GM12878 (cell line): ENCODE measurements at regions not wholly inside any gene's neighbourhood (a gene's known extent, or its start where the extent isn't known, plus 50 kb on each side); places are given as distances from the start of the nearest gene placed in this dataset.

Source experiments
- ATAC-seq: fragments of 200-7000 bp; cut with Tn5 transposase; 3 replicates; pipeline ENCODE4 v1.9.1; 2020; ENCODE audit warnings: mild to moderate bottlenecking, moderate library complexity
- BruUV-seq: library from RNA; stranded (reverse); fragments of 400-500 nt; replicated peaks from 2 replicates; lab custom pipeline; 2021; lab: Mats Ljungman, UMichigan
- CTCF ChIA-PET: fragments of 300-600 bp; sonication (Branson Sonifier 250); formaldehyde crosslinking; extraction: SDS; loops from one replicate; lab custom pipeline; 2021; ENCODE audit warnings: inconsistent platforms; lab: Yijun Ruan, JAX
- POLR2A ChIA-PET: fragments of 350-600 bp; formaldehyde crosslinking; extraction: SDS; loops from one replicate; lab custom pipeline; 2021; ENCODE audit warnings: inconsistent platforms; lab: Charles Lee
- RAD21 ChIA-PET: fragments of 300-600 bp; sonication (Branson Sonifier 250); formaldehyde crosslinking; loops from one replicate; lab custom pipeline; 2023; ENCODE audit warnings: antibody characterized with exemption; ENCODE audit not compliant: unreplicated experiment; lab: Charles Lee
- SMC1A ChIA-PET: fragments of 300-600 bp; sonication (Branson Sonifier 250); formaldehyde crosslinking; loops from one replicate; lab custom pipeline; 2023; ENCODE audit not compliant: unreplicated experiment, uncharacterized antibody; lab: Charles Lee
- DNase-seq: peaks from one replicate; pipeline ENCODE4 v3.0.0-alpha.2; 2011; ENCODE audit warnings: low read depth, low spot score
- FAIRE-seq: peaks from 3 replicates; lab custom pipeline; 2011; peaks lifted over from hg19 to GRCh38; lab: Jason Lieb, UNC
- H2AFZ ChIP-seq: 2 replicates; pipeline ENCODE4 v1.6.0; 2011; ENCODE audit warnings: low read depth, low read length, control low read depth; ENCODE audit not compliant: control insufficient read depth
- H3K27ac ChIP-seq: 2 replicates; pipeline ENCODE4 v1.5.1; 2011; ENCODE audit warnings: control low read depth; ENCODE audit not compliant: control insufficient read depth, insufficient read depth
- H3K27me3 ChIP-seq, 2 experiments: replicated peaks in 1 of 2; 2 replicates each; pipeline versions ENCODE4 v1.6.0 to v1.6.1; 2011; ENCODE audit warnings: low read length in 1 of 2; ENCODE audit not compliant: control insufficient read depth in 2 of 2, insufficient read depth in 2 of 2
- H3K36me3 ChIP-seq, 2 experiments: 2 replicates each; pipeline ENCODE4 v1.5.1; 2011; ENCODE audit warnings: low read length in 1 of 2; ENCODE audit not compliant: control insufficient read depth in 2 of 2, insufficient read depth in 2 of 2
- H3K4me1 ChIP-seq: 2 replicates; pipeline ENCODE4 v1.6.1; 2011; ENCODE audit warnings: mild to moderate bottlenecking, low read length, moderate library complexity, mixed read lengths; ENCODE audit not compliant: control insufficient read depth, insufficient read depth
- H3K4me2 ChIP-seq: 2 replicates; pipeline ENCODE4 v1.6.0; 2011; ENCODE audit warnings: control low read depth; ENCODE audit not compliant: control insufficient read depth, insufficient read depth
- H3K4me3 ChIP-seq: fragments of 200-600 bp; sonication (generic); 2 replicates; pipeline ENCODE4 v1.5.1; 2016
- H3K79me2 ChIP-seq: 2 replicates; pipeline ENCODE4 v1.6.0; 2011; ENCODE audit warnings: low read length; ENCODE audit not compliant: control insufficient read depth, insufficient read depth
- H3K9ac ChIP-seq: 2 replicates; pipeline ENCODE4 v1.8.0; 2011; ENCODE audit warnings: low read length, control low read depth, mixed read lengths; ENCODE audit not compliant: control insufficient read depth, insufficient read depth
- H3K9me3 ChIP-seq: replicated peaks from 3 replicates; pipeline ENCODE4 v1.5.1; 2011; ENCODE audit warnings: mild to moderate bottlenecking, low read length; ENCODE audit not compliant: control insufficient read depth, insufficient read depth
- H4K20me1 ChIP-seq: 2 replicates; pipeline ENCODE4 v1.6.0; 2011; ENCODE audit not compliant: control insufficient read depth, insufficient read depth
- CBFB ChIP-seq: IDR thresholded peaks from 2 replicates; pipeline ENCODE4 v1.6.1; 2016; ENCODE audit warnings: antibody characterized with exemption, low read depth
- CREB1 ChIP-seq: IDR thresholded peaks from 2 replicates; pipeline ENCODE4 v1.6.1; 2012; ENCODE audit warnings: low read depth, mild to moderate bottlenecking, inconsistent platforms
- EZH2 ChIP-seq: IDR thresholded peaks from 2 replicates; pipeline ENCODE4 v1.6.1; 2012; ENCODE audit warnings: low read depth, mild to moderate bottlenecking, control low read depth, inconsistent platforms, low read length, borderline replicate concordance; ENCODE audit not compliant: control insufficient read depth
- IRF4 ChIP-seq: IDR thresholded peaks from 2 replicates; pipeline ENCODE4 v1.6.1; 2011; ENCODE audit warnings: low read depth, low read length
- JUND ChIP-seq: IDR thresholded peaks from 2 replicates; pipeline ENCODE4 v1.6.1; 2012; ENCODE audit warnings: low read depth, mild to moderate bottlenecking, low read length, improper control_type of control experiment, moderate library complexity
- MEF2A ChIP-seq: IDR thresholded peaks from 2 replicates; pipeline ENCODE4 v1.6.1; 2011; ENCODE audit warnings: low read depth, mild to moderate bottlenecking, low read length, moderate library complexity; ENCODE audit not compliant: insufficient read depth
- MYB ChIP-seq: fragments of 150-350 bp; IDR thresholded peaks from 2 replicates; pipeline ENCODE4 v1.6.1; 2014; ENCODE audit warnings: mild to moderate bottlenecking, low read depth, low read length, borderline replicate concordance
- NFYA ChIP-seq: IDR thresholded peaks from 2 replicates; pipeline ENCODE4 v1.6.1; 2011; ENCODE audit warnings: low read depth, mild to moderate bottlenecking, low read length, improper control_type of control experiment, borderline replicate concordance
- POLR2AphosphoS5 ChIP-seq: IDR thresholded peaks from 2 replicates; pipeline ENCODE4 v1.6.1; 2011; ENCODE audit warnings: mild to moderate bottlenecking, low read length, inconsistent platforms
- SMAD5 ChIP-seq: IDR thresholded peaks from 2 replicates; pipeline ENCODE4 v1.6.1; 2016; ENCODE audit warnings: antibody characterized with exemption, low read depth
- SREBF2 ChIP-seq: IDR thresholded peaks from 2 replicates; pipeline ENCODE4 v1.6.1; 2012; ENCODE audit warnings: mild to moderate bottlenecking, low read length
- TAF1 ChIP-seq: IDR thresholded peaks from 2 replicates; pipeline ENCODE4 v1.6.1; 2011; ENCODE audit warnings: mild to moderate bottlenecking, low read depth, low read length, borderline replicate concordance
- YY1 ChIP-seq: IDR thresholded peaks from 2 replicates; pipeline ENCODE4 v1.6.1; 2011; ENCODE audit warnings: low read depth, mild to moderate bottlenecking, low read length
- ZZZ3 ChIP-seq: IDR thresholded peaks from 2 replicates; pipeline ENCODE4 v1.6.1; 2011; ENCODE audit warnings: low read depth; ENCODE audit not compliant: control insufficient read depth, insufficient read length
- WGBS: methylation state at CpG from one replicate; pipeline ENCODE4 v1.1.6; 2016; ENCODE audit warnings: low lambda C conversion rate; ENCODE audit not compliant: insufficient replicate concordance, insufficient coverage; ENCODE audit errors: missing lambda C conversion rate; 5-methylcytosine and 5-hydroxymethylcytosine counted together
- in situ Hi-C: fragments of 300-500 bp; cut with MboI; formaldehyde crosslinking; loops from 9 replicates; pipeline ENCODE4 v1.14.3; 2018; ENCODE audit warnings: mixed read lengths
- intact Hi-C: fragments of 100-400 bp; cut with micrococcal nuclease; formaldehyde crosslinking; loops from one replicate; pipeline ENCODE4 v1.14.2; 2022; ENCODE audit not compliant: unreplicated experiment
- TF ChIP-seq, protein P1 (sequence below): fragments of 450-650 bp; IDR thresholded peaks from 2 replicates; pipeline ENCODE4 v1.6.1; 2017; ENCODE audit warnings: mild to moderate bottlenecking, low read depth, inconsistent platforms; ENCODE audit not compliant: poor library complexity, severe bottlenecking
- TF ChIP-seq, protein P2 (sequence below): fragments of 450-650 bp; IDR thresholded peaks from 2 replicates; pipeline ENCODE4 v1.6.1; 2016; ENCODE audit warnings: mild to moderate bottlenecking
- TF ChIP-seq, protein P3 (sequence below), 3 experiments: IDR thresholded peaks in 2 of 3; conservative IDR thresholded peaks in 1 of 3; 2 replicates each; pipeline ENCODE4 v1.5.1; 2011; ENCODE audit warnings: low read depth in 3 of 3, low read length in 3 of 3, mild to moderate bottlenecking in 3 of 3, control low read depth in 2 of 3, moderate library complexity in 2 of 3, inconsistent platforms in 1 of 3, mixed read lengths in 1 of 3; ENCODE audit not compliant: control insufficient read depth in 2 of 3, insufficient read depth in 1 of 3; ENCODE audit errors: extremely low read depth in 1 of 3

DNA sequence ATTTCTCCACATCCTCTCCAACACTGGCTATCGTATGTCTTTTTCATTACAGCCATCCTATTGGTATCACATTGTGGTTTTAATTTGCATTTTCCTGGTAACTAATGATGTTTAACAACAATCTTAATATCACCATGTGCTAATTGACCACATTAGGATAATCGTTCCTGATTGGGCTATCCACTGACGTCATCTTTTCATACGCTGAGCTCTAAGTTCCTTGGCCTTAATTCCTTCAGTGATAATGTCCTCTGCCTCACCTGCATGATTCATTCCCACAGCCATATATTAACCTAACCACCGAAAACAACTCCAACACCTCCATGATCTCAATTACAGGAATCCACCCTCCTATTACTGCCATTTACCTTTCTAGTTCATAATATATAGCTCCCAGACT lies 547.9 kb upstream of the BRINP1 start (continued):
- TF ChIP-seq, protein P1, sequence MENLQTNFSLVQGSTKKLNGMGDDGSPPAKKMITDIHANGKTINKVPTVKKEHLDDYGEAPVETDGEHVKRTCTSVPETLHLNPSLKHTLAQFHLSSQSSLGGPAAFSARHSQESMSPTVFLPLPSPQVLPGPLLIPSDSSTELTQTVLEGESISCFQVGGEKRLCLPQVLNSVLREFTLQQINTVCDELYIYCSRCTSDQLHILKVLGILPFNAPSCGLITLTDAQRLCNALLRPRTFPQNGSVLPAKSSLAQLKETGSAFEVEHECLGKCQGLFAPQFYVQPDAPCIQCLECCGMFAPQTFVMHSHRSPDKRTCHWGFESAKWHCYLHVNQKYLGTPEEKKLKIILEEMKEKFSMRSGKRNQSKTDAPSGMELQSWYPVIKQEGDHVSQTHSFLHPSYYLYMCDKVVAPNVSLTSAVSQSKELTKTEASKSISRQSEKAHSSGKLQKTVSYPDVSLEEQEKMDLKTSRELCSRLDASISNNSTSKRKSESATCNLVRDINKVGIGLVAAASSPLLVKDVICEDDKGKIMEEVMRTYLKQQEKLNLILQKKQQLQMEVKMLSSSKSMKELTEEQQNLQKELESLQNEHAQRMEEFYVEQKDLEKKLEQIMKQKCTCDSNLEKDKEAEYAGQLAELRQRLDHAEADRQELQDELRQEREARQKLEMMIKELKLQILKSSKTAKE: no peak
- TF ChIP-seq CREB1 (no peak), YY1 (no peak), TAF1 (no peak), MEF2A (no peak), POLR2AphosphoS5 (no peak), EZH2 (no peak), IRF4 (no peak)

DNA sequence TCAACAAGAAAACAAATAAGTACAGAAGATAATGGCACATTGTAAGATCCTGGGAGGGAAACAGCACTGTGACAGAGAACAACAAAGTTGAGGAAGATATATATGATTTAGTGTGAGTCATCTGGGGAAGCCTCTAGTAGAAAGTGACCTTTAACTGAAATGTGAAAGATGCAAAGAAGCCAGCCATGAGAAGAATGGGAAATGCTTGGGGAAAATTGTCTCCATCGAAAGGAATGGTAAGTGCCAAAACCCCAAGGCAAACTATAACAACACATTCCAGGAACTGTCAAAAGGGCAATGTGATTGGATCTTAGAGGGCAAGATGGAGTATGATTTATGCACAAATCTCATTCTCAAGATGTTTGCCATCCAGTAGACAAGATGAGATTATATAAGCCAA lies 537.8 kb upstream of the BRINP1 start:
- ChIA-PET SMC1A (no interaction called here), RAD21 (no interaction called here), POLR2A (no interaction called here), CTCF (no interaction called here)
- Histone ChIP-seq H3K4me3 (no peak overlapping the region), H3K9ac (no peak overlapping the region), H3K79me2 (no peaks in the 10 kb centered on the region), H3K9me3 (no peaks in the 10 kb centered on the region), H4K20me1 (no peaks in the 10 kb centered on the region), H3K27ac (no peak overlapping the region), H3K4me1 (no peaks in the 10 kb centered on the region), H2AFZ (no peak overlapping the region), H3K4me2 (no peak overlapping the region), H3K36me3 (no peaks in the 10 kb centered on the region), H3K27me3 (no peaks in the 10 kb centered on the region)
- 31% methylated on average over 1 of the region's 1 CpG for WGBS
- no TSS peak for BruUV-seq
- in situ Hi-C loops (no loop called here), intact Hi-C loops (no loop called here)
- ATAC-seq (no peak), FAIRE-seq (no peak), DNase-seq (no peak)
- TF ChIP-seq, protein P2, sequence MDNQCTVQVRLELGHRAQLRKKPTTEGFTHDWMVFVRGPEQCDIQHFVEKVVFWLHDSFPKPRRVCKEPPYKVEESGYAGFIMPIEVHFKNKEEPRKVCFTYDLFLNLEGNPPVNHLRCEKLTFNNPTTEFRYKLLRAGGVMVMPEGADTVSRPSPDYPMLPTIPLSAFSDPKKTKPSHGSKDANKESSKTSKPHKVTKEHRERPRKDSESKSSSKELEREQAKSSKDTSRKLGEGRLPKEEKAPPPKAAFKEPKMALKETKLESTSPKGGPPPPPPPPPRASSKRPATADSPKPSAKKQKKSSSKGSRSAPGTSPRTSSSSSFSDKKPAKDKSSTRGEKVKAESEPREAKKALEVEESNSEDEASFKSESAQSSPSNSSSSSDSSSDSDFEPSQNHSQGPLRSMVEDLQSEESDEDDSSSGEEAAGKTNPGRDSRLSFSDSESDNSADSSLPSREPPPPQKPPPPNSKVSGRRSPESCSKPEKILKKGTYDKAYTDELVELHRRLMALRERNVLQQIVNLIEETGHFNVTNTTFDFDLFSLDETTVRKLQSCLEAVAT: no peak
- TF ChIP-seq NFYA (no peak), JUND (no peak), SREBF2 (no peak), SMAD5 (no peak), MYB (no peak), ZZZ3 (no peak), CBFB (no peak)
- TF ChIP-seq, protein P3, sequence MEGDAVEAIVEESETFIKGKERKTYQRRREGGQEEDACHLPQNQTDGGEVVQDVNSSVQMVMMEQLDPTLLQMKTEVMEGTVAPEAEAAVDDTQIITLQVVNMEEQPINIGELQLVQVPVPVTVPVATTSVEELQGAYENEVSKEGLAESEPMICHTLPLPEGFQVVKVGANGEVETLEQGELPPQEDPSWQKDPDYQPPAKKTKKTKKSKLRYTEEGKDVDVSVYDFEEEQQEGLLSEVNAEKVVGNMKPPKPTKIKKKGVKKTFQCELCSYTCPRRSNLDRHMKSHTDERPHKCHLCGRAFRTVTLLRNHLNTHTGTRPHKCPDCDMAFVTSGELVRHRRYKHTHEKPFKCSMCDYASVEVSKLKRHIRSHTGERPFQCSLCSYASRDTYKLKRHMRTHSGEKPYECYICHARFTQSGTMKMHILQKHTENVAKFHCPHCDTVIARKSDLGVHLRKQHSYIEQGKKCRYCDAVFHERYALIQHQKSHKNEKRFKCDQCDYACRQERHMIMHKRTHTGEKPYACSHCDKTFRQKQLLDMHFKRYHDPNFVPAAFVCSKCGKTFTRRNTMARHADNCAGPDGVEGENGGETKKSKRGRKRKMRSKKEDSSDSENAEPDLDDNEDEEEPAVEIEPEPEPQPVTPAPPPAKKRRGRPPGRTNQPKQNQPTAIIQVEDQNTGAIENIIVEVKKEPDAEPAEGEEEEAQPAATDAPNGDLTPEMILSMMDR (IDR thresholded peaks at IDR 0.05 in 2 of 3, conservative IDR thresholded peaks at IDR 0.05 in 1 of 3; ENCODE audit: control insufficient read depth in 2 of 3, extremely low read depth in 1 of 3, insufficient read depth in 1 of 3, low read depth in 3 of 3, low read length in 3 of 3): no peak
